Esophagus squamous epithelium (tissue), 5 donors: ENCODE measurements at regions not wholly inside any gene's neighbourhood (a gene's known extent, or its start where the extent isn't known, plus 50 kb on each side); places are given as distances from the start of the nearest gene placed in this dataset.

Experiments used
- DNase-seq: peaks from one replicate; lab custom pipeline; 2025; lab: John Stamatoyannopoulos, UW
- H3K27ac ChIP-seq, 4 donors: fragments of 200-600 bp; sonication (generic); one replicate each; pipeline ENCODE4 v1.5.1; 2016 to 2019; ENCODE audit warnings: mild to moderate bottlenecking in 1 of 4
- H3K27me3 ChIP-seq, 4 donors: fragments of 200-600 bp; sonication (generic); 1 replicate in 3 of 4; 2 replicates in 1 of 4; pipeline versions ENCODE4 v1.5.1 to v1.6.0; 2017 to 2021; ENCODE audit warnings: antibody characterized with exemption in 1 of 4
- H3K36me3 ChIP-seq, 3 donors: fragments of 200-600 bp; sonication (generic); one replicate each; pipeline ENCODE4 v1.5.1; 2016 to 2019
- H3K4me1 ChIP-seq, 3 donors: fragments of 200-600 bp; sonication (generic); one replicate each; pipeline ENCODE4 v1.5.1; 2017 to 2019
- H3K4me3 ChIP-seq, 4 donors: fragments of 200-600 bp; sonication (generic); 1 replicate in 3 of 4; 2 replicates in 1 of 4; pipeline ENCODE4 v1.5.1; 2016 to 2019; ENCODE audit warnings: mild to moderate bottlenecking in 2 of 4, moderate library complexity in 1 of 4
- H3K9me3 ChIP-seq, 3 donors: fragments of 200-600 bp; sonication (generic); one replicate each; pipeline ENCODE4 v1.5.1; 2016 to 2019
- CTCF ChIP-seq, 6 experiments: fragments of 450-650 bp in 4 of 6; fragments of 200-600 bp in 2 of 6; sonication (generic) in 2 of 6; IDR thresholded peaks; one replicate each; pipeline ENCODE4 v1.5.1; 2016 to 2019; ENCODE audit warnings: antibody characterized with exemption in 6 of 6, mild to moderate bottlenecking in 4 of 6, moderate library complexity in 4 of 6
- POLR2A ChIP-seq, 4 donors: fragments of 450-650 bp; IDR thresholded peaks; one replicate each; pipeline ENCODE4 v1.6.1; 2017; ENCODE audit warnings: antibody characterized with exemption in 4 of 4, mild to moderate bottlenecking in 4 of 4, moderate library complexity in 3 of 4
- WGBS, 2 donors: methylation state at CpG; one replicate each; pipeline ENCODE4 v1.1.5; 2018; 5-methylcytosine and 5-hydroxymethylcytosine counted together
- intact Hi-C: fragments of 100-400 bp; cut with DNase I; formaldehyde crosslinking; loops from one replicate; pipeline ENCODE4 v1.15.0; 2022
- donor health status: DM: yes; HTN: yes; CAD: no.

DNA sequence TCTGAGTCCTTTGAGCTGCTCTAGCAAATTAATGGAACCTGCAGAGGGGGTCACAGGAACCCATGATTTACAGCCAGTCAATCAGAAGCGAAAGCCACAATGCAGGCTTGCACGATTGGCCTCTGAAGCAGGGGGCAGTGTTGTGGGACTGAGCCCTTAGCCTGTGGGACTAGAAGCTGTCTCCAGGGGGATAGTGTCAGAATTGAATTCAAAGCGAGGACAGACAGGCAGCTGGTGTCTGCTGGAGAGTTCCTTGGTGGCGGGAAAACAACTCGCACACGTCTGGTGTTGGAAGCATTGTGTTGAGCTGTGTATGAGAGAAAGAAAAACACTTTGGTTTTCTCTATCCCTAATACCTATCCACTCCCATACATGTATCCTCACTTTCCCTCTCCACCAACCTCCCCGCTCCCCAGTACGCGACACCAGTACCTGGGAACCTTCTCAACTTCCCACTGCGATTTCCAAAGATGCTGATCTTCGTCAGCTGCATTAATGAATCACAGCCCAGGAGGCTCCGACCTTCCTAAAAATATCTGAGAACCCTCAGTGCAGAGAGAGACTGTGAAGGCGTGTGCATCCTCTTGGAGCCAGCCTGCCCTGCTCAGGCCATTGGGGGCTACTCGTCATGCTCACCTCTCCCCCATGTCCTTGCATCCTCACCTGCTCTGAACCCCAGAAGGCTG, 88.2 kb downstream of the HS1BP3 start:
- intact Hi-C loops, result no loop called here
- Histone ChIP-seq H3K27me3 (no peaks in the 10 kb centered on the region), H3K36me3 (no peaks in the 10 kb centered on the region), H3K4me1 (peaks cover 0 to 54% (median 9%) of the 10 kb centered on the region in 3 donors), H3K9me3 (no peaks in the 10 kb centered on the region), H3K4me3 (no peak overlapping the region), H3K27ac (no peak overlapping the region)
- no peak for TF ChIP-seq CTCF (IDR thresholded peaks at IDR 0.05)
- TF ChIP-seq POLR2A (IDR thresholded peaks at IDR 0.05), result no peak
- WGBS, 2 donors, result 75 to 77% methylated on average over 9 to 14 of the region's 14 CpGs
- no peak for DNase-seq

- no peaks in the 10 kb centered on the region for H3K36me3 ChIP-seq
- WGBS, 2 donors, result 93 to 100% methylated on average over 2 to 3 of the region's 3 CpGs
- intact Hi-C loops, result no loop called here
These were observed 87.6 kb downstream of the HS1BP3 start for GRCh38 chr2:20563251-20563650.

GRCh38 chr2:20563833-20564232, 87.1 kb downstream of the HS1BP3 start:
- H3K9me3 ChIP-seq, result no peaks in the 10 kb centered on the region
- no peaks in the 10 kb centered on the region for H3K36me3 ChIP-seq
- no peak for DNase-seq
- H3K27me3 ChIP-seq, result no peaks in the 10 kb centered on the region
- 14 to 67% methylated on average over 4 of the region's 5 CpGs for WGBS, 2 donors
- H3K4me1 ChIP-seq, result peaks cover 0 to 66% (median 20%) of the 10 kb centered on the region in 3 donors
- H3K4me3 ChIP-seq, result no peak overlapping the region
- H3K27ac ChIP-seq, result no peak overlapping the region
- intact Hi-C loops, result no loop called here
- TF ChIP-seq POLR2A (IDR thresholded peaks at IDR 0.05) (no peak), CTCF (IDR thresholded peaks at IDR 0.05) (no peak)

More at GRCh38 chr2:20563251-20563650, 87.6 kb downstream of the HS1BP3 start:
- TF ChIP-seq CTCF (IDR thresholded peaks at IDR 0.05) (no peak), POLR2A (IDR thresholded peaks at IDR 0.05) (no peak)
- DNase-seq, result no peak
- Histone ChIP-seq H3K4me1 (peaks cover 0 to 60% (median 14%) of the 10 kb centered on the region in 3 donors), H3K27ac (no peak overlapping the region), H3K27me3 (no peaks in the 10 kb centered on the region), H3K9me3 (no peaks in the 10 kb centered on the region), H3K4me3 (no peak overlapping the region)

DNA sequence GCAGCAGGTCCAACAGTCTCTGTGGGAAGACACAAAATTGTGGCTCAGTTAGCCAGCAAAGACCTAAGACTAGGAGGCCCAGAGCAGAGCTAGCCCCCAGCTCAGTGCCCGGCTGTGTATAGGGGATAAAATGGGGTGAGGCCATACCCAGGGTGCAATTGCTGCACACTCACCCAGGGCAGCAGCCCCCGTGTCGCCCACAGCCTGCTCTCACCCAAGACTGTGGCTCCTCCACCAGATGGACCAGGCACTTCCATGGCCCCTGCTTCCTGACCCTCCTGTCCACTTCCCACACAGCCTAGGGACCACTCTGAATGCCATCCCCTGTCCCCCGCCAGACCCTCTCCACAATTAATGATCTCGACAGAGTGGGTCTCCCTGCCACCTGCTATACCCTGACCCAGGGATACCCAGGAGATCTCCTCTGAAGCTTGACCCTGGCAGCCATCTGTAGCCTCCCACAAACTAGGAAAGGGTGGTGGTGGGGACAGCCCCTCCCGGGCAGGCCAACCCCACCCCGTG, 85.7 kb downstream of the HS1BP3 start:
- Histone ChIP-seq H3K9me3 (no peaks in the 10 kb centered on the region), H3K36me3 (no peaks in the 10 kb centered on the region), H3K27ac (no peak overlapping the region), H3K27me3 (no peaks in the 10 kb centered on the region), H3K4me3 (no peak overlapping the region), H3K4me1 (peaks cover 0 to 76% (median 27%) of the 10 kb centered on the region in 3 donors)
- 84 to 97% methylated on average over 4 to 5 of the region's 7 CpGs for WGBS, 2 donors
- intact Hi-C loops, result no loop called here
- TF ChIP-seq POLR2A (IDR thresholded peaks at IDR 0.05), result no peak
- TF ChIP-seq CTCF (IDR thresholded peaks at IDR 0.05), result no peak
- DNase-seq, result no peak

GRCh38 chr2:20565623-20566236, 85.2 kb downstream of the HS1BP3 start:
- no peaks in the 10 kb centered on the region for H3K36me3 ChIP-seq
- no peak for DNase-seq
- TF ChIP-seq POLR2A (IDR thresholded peaks at IDR 0.05) (no peak), CTCF (IDR thresholded peaks at IDR 0.05) (no peak)
- H3K27ac ChIP-seq, result peak overlapping the region in 2 of 4 donors; percentile 46
- peaks cover 0 to 76% (median 30%) of the 10 kb centered on the region in 3 donors for H3K4me1 ChIP-seq
- WGBS, 2 donors, result 53 to 88% methylated on average over 4 to 6 of the region's 8 CpGs
- H3K27me3 ChIP-seq, result no peaks in the 10 kb centered on the region
- H3K9me3 ChIP-seq, result no peaks in the 10 kb centered on the region
- no peak overlapping the region for H3K4me3 ChIP-seq
- intact Hi-C loops, result no loop called here
